ENCODE measurements at regions not wholly inside any gene's neighbourhood (a gene's known extent, or its start where the extent isn't known, plus 50 kb on each side); places are given as distances from the start of the nearest gene placed in this dataset.

DNA sequence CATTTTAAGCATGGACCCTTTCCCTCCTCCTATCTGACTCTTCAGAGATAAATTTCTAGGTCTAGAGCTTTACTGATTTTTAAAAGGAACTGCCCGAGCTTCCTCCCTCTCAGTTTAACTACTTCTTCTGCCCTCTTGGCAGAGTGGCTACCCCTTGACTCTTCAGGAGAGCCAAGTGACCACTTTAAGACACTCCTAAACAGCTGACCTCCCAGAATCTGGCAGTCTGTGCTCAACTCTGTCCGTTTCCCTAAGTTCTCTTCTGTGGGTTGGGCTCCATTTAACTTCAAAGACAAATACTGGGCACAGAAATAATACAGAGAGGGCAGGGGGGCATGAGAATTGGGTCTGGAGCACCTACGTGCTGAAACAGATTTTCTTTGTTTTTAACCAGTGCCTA is 196.3 kb upstream of the FOXD3 start:
- no peak for DNase-seq

DNA sequence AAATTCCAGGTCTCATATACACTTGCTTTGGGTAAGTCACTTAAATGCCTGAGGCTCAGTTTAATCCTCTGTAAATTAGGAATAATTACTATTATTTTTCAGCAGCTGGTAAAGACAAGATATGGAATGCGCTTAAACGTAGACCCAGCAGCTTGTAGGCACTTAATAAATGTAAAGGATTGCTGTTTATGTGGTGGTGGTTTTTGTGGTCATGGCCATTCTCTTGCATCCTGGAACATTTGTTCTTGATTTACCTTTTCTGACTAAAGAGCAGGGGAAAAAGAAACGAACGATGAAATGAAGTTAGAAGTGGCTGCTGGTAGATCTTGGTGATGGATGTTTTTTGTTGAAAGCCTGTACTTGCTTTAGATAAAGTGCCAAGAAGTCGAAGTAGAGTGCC is 195.0 kb upstream of the FOXD3 start:
- no peak for DNase-seq

DNA sequence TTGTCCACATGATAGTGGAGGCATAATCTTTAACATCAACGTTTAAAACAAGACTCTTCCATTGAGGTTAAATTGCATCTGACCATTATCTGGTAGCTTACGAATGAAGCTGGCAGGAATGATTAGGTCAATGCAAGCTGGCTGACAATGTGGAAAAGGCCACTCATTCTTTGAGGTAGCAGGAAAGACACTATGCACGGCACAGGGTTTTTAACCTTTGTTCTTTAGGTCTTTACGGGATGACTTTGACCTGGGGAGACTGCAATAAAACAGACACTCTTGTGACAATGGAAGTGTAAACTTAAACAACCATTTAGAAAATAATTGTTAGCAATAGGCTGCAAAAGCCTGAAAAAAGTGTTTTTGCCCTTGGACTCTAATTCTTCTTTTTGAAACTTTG is 193.8 kb upstream of the FOXD3 start:
- no peak for DNase-seq

DNA sequence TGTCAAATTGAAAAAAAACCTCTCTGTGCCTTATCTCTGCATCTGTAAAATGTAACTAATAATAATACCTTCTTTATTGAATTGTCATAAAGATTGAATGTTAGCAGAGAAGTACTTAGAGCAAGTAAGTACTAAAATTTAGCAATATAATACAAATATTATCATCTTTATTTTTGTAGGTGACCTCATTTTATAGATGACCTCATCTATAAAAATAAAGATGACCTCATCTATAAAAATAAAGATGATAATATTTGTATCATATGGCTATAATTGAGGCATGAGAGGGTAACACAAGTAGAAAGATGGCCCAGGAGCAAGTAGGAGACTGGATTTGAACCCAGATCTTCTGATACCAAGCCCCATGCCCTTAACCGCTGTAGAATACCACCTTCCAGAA is 193.2 kb upstream of the FOXD3 start:
- no peak for DNase-seq

DNA sequence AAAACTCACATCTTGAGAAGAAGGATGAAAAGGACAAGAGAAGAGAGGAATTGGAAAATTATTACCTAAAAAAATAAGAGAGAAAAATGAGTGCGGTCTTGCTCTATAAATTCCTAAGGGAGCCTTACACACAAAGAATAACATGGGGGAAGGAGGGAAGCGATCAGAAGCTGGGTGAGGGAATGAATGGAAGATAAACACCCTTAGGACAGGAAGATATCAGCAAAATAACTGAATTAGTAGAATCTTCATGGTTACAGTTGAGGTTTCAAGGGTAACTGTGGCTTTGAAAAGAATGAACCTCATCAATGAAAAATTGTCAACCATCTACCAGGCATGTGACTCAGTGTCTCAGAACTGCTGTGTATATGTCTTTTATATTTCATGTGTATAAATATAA is 192.5 kb upstream of the FOXD3 start:
- no peak for DNase-seq

DNA sequence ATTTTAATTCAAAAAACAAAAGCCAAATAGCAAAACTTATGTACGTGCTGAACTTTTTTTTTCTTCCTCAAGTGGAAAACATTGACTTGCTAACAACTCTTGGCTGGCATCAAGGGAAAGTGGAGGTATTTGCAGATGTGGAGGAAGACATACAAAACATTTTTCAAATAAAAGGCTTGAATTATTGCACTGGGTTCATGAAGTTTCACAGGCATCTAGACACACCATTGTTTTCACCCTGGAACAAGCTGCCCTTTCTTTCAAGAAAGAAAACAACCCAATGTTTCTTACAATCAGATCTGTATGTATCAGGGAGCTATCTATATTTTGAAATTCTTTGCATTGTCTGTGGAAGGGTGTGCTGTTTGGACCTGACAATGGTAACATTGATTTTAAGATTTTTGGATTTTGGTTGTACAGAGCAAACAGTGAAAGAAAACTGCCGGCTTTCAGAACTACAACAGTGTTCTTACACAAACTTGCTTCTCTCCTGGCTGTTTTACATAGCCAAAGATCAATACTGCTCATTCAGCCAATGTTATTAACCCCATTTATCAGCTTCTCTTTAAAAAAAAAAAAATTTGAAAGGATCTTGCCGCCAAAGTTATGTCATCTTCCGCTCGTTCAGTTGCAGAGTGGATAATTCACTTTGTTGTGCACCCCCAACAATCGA is 187.7 kb upstream of the FOXD3 start:
- DNase-seq, result no peak

DNA sequence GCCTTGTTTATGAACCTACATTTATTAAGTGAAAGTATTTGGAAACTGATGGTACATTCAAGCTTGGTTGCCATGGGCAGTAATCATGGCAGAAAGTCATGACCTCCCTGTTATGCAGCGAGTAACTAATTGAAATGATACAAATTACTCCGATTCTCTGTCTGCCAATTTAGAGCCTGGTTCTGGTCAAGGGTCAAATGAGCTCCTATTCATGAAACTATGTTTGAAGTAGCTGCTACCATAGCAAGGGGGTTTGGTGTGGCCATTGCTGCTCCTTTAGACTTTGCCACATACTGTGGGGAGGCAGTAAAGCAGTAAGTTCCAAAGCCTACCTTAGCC is 187.2 kb upstream of the FOXD3 start:
- DNase-seq, result no peak

DNA sequence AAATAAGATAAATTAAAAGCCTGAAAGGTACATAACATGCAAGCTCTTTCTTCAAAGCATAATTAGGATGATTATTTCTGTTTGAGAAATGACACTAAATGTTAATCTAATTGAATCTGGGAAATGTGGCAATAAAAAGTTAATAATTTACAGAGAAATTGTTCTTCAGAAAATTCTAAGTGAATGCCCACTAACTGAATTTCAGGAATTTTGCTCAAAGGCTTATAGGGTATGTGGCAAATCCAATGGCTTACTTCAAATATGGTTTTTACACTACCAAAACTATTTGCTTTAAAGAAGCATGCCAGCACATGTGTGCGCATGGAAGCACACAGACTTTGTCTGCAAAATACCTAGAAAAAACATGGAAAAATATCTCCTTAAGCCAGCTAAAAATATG is 186.6 kb upstream of the FOXD3 start:
- no peak for DNase-seq

DNA sequence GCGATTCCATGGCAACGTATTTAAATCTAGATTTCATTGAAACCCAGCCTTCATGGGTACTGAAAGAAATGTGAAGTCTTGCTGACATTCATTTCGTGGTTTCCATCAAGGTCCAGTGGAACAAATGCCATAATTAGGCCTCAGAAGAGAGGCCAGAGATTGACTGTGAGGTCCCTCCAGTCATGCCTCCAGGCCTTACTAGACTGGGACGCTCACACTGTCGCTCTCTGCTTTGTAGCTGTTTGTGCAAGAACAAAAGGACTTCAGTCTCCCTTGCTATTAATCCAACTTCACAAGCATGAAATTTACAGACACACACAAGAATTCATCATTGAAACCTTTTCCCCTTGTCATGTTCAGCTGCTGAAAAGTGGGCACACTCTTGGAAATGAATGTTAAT is 180.4 kb upstream of the FOXD3 start:
- no peak for DNase-seq

DNA sequence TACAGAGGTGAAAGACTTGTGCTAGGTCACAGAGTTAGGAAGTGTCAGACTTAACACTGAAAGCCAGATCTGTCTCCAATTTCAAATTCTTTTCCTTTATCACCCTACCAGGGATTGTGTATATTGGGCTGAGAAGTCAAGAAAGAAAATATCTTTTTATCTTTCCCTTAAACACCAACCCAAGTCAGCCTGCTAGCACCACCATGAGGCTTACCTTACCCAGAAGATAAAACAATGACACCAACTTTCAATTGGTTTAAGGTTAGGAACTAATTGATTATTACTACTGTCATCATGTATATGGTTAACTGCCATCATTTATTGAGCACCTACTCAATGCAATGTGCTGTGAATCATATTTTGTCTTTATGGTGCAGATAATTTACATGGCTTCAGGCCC is 178.9 kb upstream of the FOXD3 start:
- no peak for DNase-seq

DNA sequence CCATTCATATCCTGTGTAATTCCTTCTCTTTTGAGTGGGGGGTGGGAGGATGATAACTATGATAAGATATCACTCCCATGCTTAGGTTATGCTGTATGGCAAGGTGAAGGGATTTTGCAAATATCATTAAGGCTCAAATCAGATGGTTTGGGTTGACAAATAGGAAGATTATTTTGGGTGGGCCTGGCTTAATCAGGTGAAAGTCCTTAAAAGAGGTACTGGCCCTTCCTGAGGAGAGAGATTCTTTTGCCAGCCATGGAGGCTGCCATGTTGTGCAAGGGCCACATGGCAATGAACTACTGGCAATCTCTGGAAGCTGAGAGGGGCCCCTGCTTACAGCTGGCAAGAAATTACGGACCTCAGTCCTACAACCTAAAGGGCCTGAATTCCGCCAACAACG is 174.6 kb upstream of the FOXD3 start:
- DNase-seq, result no peak

DNA sequence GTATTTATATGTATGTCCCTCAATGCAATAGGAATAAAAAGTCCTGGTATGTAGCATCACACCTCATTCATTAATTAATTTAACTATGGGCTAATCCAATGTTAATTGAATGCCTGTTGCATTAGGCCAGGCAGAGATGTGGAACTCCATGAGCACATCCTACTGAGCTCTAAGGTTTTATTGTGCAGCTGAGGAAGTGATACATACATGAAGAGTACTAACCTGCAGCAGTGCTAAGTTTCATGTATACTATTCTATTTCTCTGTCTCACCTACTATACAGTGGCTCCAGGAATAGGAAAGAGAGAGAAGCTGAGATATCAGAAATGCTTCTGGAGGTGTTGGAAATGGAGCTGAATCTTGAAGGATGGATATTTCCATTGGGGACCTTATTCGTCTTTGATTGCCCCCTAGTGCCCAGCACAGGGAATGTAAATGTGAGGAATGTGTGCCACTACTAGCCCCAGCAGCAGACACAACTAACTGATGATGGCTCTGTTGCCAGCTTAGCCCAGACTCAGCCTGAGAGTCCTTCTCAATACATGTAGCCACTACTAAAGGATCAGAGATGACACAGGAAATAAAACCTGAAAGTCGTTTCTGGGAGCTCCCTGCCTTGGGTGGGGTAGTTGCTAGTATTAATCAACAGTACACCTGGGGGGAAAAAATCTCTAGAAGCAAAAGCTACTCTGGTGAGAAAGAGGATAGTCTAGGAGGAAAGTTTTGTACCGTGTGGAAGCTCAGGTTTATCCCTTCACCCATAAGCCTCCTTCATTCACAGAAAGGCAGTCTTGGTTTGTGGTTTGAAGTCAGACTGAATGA is 173.3 kb upstream of the FOXD3 start:
- DNase-seq, result no peak

DNA sequence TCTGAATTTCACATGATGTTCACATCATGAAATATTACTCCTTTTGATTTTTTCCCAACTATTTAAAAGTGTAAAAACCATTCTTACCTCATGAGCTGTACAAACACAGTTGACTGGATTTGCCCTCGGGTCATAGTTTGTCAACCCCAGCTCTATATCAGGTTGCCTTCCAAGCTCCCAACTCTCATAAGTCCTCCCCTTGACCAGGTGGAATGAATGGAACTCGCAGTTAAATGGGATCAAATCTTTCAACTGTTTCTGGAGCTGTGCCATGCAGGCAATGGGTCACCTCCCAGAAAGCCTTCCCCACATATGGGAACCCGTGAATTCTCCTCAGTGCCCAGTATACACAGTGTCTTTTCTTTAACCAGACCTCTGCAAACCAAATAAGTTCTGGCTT is 169.8 kb upstream of the FOXD3 start:
- no peak for DNase-seq

DNA sequence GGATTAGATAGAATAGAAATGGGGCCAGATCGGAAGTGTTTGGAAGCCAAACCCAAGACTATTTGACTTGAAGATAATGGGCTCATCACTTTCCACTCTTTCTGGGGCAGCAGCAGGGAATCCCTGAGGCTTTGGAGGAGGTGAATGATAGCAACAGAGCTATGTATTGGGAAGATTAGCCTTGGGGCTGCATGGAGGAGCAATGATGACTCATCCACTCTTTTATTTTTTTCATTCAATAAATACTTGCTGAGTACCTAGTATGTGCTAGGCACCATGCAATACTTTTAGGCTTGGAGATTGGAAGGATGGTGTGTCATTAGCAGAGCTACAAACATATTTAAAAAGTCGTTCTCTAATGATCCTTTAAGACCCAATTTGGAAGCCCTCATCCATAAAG is 166.9 kb upstream of the FOXD3 start:
- DNase-seq, result no peak

DNA sequence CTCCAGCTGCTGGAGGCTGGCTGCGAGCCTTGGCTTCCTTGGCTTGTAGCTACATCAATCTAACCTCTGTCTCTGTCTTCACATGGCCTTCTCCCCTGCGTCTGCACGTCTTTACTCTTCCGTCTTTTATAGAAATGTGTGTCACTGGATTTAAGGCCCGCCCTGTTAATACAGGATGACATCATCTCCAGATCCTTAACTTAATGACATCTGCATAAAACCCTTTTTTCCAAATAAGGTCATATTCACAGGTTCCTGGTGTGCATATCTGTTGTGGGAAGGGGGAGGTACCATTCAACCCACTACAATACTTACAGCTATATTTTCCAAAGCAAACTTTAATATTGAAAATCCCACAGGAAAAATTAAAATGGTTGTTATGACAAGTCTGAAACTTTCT is 165.3 kb upstream of the FOXD3 start:
- DNase-seq, result no peak

DNA sequence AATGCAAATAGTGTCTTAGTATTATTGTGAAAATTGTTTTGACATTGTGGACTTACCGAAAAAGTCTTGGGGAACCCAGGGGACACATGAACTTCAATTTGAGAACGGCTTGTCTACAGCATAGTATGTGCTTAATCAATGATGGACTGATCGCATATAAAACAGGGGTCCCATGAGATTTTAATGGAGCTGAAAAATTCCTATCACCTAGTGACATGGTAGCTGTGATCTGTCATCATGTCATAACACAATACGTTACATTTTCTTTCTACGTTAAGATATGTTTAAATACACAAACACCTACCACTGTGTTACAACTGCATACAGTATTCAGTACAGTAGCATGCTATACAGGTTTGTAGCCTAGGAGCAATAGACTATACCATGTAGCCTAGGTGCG is 153.3 kb upstream of the FOXD3 start:
- no peak for DNase-seq

DNA sequence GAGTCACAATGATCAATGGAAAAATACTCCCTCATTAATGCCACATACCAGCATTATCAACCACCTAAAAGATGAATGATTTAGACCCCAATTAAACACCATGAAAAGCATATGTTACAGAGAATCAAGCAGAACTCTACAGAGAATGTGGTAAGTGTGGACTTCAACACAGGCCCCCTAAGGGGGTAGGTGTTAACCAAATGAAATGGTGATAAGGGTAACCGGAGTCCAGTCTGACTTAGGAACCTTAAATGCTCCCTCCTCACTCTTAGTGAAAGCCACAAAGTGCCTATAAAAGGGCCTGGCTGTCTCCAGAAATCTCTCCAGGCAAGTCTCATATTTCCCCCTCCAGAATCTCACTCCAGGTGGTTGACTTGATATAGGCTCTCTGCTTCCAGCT is 149.2 kb upstream of the FOXD3 start:
- DNase-seq, result no peak

DNA sequence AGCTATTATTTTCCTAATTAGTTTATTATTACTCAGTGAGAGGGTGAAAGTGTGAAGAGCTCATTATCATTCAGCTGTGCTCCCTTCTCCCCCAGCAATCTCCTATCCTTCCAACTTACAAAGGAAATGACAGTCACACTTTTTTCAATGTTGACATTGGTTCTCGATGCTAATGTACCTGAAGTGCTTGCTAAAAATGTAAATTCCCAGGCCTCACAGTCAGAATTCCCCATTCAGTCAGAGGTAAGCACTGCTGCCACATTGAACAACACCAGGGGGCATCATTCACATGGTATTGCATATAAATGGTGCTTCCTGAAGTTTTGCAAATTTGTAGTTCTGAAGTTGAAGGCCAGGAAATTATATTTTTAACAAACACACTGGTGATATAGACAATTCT is 132.7 kb upstream of the FOXD3 start:
- peak; percentile 86 for DNase-seq

DNA sequence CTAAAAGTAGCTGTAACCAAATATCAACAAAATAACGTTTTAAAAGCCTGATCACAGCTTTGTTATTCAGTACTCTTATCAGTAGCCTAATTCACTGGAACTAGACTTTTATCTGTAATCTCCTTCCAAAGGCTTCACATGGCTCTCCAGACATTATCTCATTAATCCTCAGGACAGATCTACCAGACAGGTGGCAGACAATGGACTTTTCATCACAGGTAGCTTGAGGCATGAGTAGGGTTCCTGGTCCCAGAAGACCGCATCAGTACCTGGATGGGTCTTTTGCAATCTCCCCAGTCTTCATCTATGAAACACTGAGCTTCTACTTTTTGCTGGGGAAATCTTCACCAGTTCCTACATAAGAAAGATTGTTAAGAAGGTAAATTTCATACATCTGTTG is 132.2 kb upstream of the FOXD3 start:
- no peak for DNase-seq

DNA sequence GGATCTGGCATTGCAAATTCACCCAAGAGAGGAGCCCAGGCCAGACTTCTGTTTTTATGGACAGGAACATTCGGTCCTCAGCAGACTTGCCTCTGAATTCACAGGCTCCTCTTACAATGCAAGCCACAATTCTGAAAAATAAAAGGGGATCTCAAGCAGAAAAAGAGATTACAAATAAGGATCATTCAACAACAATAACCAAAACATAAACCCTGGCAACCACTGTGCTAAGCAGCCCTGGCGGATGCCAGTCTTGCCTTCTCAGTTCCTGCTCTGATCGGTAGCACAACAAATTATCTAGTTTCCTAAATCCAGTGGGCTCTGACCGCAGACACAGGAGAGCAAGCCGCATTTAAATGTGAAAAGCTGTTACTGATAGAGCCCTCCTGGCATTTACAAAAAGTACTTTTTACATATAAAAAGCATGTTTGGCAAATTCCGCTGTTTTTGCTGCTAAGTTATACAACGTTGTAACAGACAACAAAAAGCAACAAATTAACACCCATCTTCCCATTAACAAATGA is 123.4 kb upstream of the FOXD3 start:
- DNase-seq, result no peak

DNA sequence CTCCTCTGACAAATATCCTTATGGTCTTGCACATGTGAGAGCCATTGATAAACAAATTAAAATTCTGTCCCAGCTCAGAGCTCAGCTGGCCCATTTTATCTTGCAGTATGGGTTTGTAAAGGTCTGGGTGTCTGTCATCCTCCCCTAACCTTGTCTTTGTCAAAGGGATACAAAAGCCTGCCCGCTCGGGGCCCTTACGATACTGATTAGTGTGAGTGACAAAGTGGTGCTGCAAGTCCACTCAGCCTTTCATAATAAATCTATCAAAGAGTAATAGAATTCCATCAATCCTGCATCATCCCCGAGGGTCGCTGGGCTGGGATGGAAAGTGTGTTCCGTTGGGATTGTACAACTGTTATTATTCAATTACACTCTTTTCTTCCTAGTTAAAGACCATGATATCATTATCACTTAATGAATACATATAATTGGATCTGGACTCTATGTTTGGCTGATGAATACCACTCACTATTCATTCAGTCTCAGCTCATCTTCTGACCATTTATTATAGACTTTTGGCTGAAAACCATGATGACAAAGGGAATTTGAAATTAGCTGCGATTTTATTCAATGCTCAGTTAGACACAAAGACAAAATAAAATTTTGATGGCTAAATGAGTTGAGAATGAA is 122.5 kb upstream of the FOXD3 start:
- no peak for DNase-seq

DNA sequence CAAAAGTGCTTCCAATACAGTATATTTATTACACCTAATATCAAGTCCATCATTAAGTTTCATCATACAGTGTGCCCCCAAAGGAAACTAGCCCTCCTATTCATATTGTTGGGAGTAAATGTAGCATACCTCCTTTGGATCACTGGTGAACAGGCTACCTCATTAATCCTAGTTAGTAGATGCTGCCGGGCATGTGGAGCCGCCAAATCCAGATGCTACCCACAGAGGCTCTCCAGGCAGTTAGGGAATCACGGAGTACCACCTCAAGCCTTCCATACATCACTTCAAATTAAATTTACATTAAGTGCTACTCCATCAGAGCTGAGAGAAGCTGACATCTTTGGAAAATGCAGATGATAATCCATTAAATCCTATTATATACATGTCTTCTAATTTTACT is 121.7 kb upstream of the FOXD3 start:
- no peak for DNase-seq

DNA sequence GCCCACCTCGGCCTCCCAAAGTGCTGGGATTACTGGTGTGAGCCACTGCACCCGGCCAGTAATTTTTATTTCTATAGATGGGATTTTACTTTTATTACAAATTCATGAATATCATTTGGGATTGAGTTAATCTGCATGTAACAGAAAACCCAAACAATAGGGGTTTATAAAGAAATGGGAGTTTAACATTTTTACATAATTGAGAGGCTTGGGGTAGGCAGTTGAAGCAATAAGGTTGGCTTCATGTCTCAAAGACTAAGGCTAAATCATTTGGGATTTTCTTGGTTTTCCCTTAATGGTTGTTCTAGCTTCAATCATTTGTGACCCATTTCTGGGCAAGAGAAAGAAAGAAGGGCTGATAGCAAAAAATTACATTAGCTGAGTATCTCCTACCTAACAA is 118.7 kb upstream of the FOXD3 start:
- DNase-seq, result no peak

DNA sequence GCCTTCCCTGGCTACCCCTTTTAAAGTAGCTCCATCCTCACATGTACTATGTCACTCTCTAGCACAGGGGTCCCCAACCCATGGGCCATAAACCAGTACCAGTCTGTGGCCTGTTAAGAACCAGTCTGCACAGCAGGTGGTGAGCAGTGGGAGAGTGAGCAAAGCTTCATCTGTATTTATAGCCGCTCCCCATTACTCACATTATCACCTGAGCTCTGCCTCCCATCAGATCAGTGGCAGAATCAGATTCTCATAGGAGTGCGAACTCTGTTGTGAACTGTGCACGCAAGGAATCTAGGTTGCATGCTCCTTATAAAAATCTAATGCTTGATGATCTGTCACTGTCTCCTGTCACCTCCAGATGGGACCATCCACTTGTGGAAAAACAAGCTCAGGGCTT is 116.6 kb upstream of the FOXD3 start:
- DNase-seq, result no peak
